A673 (cell line): ENCODE measurements at regions not wholly inside any gene's neighbourhood (a gene's known extent, or its start where the extent isn't known, plus 50 kb on each side); places are given as distances from the start of the nearest gene placed in this dataset.

Source experiments
- EZH2 ChIP-seq: fragments of 200-600 bp; sonication (generic); IDR thresholded peaks from 2 replicates; pipeline ENCODE4 v1.6.1; 2017; ENCODE audit warnings: borderline replicate concordance, low read depth, mild to moderate bottlenecking, mixed read lengths, antibody characterized with exemption, low read length; ENCODE audit not compliant: poor library complexity, severe bottlenecking
- TF ChIP-seq, protein P1 (sequence below): fragments of 300-800, 200-600 bp; sonication (generic); conservative IDR thresholded peaks from 2 replicates; pipeline ENCODE4 v1.5.1; 2017; ENCODE audit warnings: low read depth, mild to moderate bottlenecking, antibody characterized with exemption, low read length, moderate library complexity, mixed read lengths

DNA sequence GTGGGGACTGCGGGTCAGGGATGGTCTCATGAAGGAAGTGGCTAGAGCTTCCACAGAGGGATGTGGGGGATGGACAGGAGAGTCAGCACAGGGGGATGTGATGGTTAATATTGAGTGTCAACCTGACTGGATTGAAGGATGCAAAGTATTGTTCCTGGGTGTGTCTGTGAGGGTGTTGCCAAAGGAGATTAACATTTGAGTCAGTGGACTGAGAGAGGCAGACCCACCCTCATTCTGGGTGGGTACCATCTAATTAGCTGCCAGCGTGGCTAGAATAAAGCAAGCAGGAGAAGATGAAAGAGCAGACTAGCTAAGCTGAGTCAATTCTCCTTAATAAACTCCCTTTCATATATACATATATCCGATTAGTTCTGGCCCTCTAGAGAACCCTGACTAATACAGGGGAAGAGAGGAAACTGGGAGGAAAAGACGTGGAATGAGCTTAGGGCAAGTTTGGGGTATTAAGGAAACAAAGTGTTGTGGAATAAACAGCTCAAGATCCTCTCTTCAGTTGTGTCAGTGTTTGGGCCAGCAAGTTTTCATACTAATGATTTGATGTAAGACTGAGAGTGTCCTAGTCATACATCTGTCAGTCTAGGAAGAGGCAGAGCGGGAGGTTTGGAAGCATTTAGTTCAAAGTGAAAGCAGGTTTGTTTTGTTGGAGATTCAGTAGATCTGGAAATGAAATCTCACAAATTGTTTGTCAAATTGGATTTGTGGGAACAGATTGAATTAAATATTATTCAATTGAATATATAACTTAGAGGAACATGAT, 135.2 kb upstream of the NT5C1B start:
- TF ChIP-seq, protein P1, sequence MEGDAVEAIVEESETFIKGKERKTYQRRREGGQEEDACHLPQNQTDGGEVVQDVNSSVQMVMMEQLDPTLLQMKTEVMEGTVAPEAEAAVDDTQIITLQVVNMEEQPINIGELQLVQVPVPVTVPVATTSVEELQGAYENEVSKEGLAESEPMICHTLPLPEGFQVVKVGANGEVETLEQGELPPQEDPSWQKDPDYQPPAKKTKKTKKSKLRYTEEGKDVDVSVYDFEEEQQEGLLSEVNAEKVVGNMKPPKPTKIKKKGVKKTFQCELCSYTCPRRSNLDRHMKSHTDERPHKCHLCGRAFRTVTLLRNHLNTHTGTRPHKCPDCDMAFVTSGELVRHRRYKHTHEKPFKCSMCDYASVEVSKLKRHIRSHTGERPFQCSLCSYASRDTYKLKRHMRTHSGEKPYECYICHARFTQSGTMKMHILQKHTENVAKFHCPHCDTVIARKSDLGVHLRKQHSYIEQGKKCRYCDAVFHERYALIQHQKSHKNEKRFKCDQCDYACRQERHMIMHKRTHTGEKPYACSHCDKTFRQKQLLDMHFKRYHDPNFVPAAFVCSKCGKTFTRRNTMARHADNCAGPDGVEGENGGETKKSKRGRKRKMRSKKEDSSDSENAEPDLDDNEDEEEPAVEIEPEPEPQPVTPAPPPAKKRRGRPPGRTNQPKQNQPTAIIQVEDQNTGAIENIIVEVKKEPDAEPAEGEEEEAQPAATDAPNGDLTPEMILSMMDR = no peak
- TF ChIP-seq EZH2 = no peak
